Hepatocyte (in vitro differentiated cells): ENCODE measurements at regions not wholly inside any gene's neighbourhood (a gene's known extent, or its start where the extent isn't known, plus 50 kb on each side); places are given as distances from the start of the nearest gene placed in this dataset.

Source experiments
- EZH2 ChIP-seq: fragments of 200-600 bp; sonication (generic); IDR thresholded peaks from 2 replicates; pipeline ENCODE4 v1.6.1; 2016; ENCODE audit warnings: antibody characterized with exemption, mild to moderate bottlenecking, borderline replicate concordance
- TF ChIP-seq, protein P1 (sequence below): fragments of 200-600 bp; sonication (generic); IDR thresholded peaks from 2 replicates; pipeline ENCODE4 v1.5.1; 2016; ENCODE audit warnings: antibody characterized with exemption, mild to moderate bottlenecking; ENCODE audit not compliant: poor library complexity

DNA sequence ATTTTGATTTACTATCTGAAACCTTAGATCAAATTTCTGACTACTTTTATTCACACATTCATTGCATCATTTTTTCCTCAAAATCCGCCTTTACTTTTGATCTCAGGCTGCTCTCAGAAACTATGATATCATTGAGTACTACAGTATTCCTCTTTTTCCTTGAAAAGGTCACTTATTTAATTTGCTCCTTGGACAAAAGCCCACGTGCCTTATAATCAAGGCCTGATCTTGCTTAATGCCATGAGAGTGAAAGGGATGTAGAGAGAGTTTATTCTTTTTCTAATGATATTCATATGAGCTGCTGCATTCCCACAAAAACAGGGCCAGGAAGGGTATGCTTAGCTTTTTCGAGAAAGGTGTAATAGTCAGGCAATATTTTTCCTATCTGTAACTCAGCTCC is 327.0 kb downstream of the ETS1 start:
- TF ChIP-seq, protein P1, sequence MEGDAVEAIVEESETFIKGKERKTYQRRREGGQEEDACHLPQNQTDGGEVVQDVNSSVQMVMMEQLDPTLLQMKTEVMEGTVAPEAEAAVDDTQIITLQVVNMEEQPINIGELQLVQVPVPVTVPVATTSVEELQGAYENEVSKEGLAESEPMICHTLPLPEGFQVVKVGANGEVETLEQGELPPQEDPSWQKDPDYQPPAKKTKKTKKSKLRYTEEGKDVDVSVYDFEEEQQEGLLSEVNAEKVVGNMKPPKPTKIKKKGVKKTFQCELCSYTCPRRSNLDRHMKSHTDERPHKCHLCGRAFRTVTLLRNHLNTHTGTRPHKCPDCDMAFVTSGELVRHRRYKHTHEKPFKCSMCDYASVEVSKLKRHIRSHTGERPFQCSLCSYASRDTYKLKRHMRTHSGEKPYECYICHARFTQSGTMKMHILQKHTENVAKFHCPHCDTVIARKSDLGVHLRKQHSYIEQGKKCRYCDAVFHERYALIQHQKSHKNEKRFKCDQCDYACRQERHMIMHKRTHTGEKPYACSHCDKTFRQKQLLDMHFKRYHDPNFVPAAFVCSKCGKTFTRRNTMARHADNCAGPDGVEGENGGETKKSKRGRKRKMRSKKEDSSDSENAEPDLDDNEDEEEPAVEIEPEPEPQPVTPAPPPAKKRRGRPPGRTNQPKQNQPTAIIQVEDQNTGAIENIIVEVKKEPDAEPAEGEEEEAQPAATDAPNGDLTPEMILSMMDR: no peak
- TF ChIP-seq EZH2: no peak
